Gastrocnemius medialis (tissue), 4 donors: ENCODE measurements at regions not wholly inside any gene's neighbourhood (a gene's known extent, or its start where the extent isn't known, plus 50 kb on each side); places are given as distances from the start of the nearest gene placed in this dataset.

Experiments
- POLR2A ChIP-seq, 2 donors: fragments of 450-650 bp; IDR thresholded peaks; one replicate each; pipeline ENCODE4 v1.6.1; 2017; ENCODE audit warnings: antibody characterized with exemption in 2 of 2, mild to moderate bottlenecking in 2 of 2, moderate library complexity in 2 of 2
- TF ChIP-seq, protein P1 (sequence below), 5 experiments: fragments of 450-650 bp in 3 of 5; fragments of 200-600 bp in 2 of 5; sonication (generic) in 2 of 5; IDR thresholded peaks in 4 of 5; conservative IDR thresholded peaks in 1 of 5; 1 replicate in 4 of 5; 2 replicates in 1 of 5; pipeline ENCODE4 v1.5.1; 2016 to 2019; ENCODE audit warnings: antibody characterized with exemption in 5 of 5, mild to moderate bottlenecking in 3 of 5, moderate library complexity in 3 of 5

GRCh38 chr2:12538138-12538694 lies 178.5 kb upstream of the TRIB2 start:
- TF ChIP-seq, protein P1, sequence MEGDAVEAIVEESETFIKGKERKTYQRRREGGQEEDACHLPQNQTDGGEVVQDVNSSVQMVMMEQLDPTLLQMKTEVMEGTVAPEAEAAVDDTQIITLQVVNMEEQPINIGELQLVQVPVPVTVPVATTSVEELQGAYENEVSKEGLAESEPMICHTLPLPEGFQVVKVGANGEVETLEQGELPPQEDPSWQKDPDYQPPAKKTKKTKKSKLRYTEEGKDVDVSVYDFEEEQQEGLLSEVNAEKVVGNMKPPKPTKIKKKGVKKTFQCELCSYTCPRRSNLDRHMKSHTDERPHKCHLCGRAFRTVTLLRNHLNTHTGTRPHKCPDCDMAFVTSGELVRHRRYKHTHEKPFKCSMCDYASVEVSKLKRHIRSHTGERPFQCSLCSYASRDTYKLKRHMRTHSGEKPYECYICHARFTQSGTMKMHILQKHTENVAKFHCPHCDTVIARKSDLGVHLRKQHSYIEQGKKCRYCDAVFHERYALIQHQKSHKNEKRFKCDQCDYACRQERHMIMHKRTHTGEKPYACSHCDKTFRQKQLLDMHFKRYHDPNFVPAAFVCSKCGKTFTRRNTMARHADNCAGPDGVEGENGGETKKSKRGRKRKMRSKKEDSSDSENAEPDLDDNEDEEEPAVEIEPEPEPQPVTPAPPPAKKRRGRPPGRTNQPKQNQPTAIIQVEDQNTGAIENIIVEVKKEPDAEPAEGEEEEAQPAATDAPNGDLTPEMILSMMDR (IDR thresholded peaks at IDR 0.05 in 4 of 5, conservative IDR thresholded peaks at IDR 0.05 in 1 of 5): no peak
- TF ChIP-seq POLR2A (IDR thresholded peaks at IDR 0.05): no peak
